ENCODE measurements at regions not wholly inside any gene's neighbourhood (a gene's known extent, or its start where the extent isn't known, plus 50 kb on each side); places are given as distances from the start of the nearest gene placed in this dataset.

GRCh38 chr6:106830930-106831329, 143.6 kb downstream of the CD24 start (continued):
- TF ChIP-seq RERE (CRISPR knock-in tag; IDR thresholded peaks at IDR 0.05; ENCODE audit: borderline replicate concordance) (no peak), ZNF589 (CRISPR knock-in tag; IDR thresholded peaks at IDR 0.05; ENCODE audit: low read depth) (no peak), ZNF197 (CRISPR knock-in tag; IDR thresholded peaks at IDR 0.05; ENCODE audit: low read depth) (0 out of 2 replicates have a peak, but pooled peaks have one; percentile 48), POLR2AphosphoS2 (IDR thresholded peaks at IDR 0.05; ENCODE audit: low read length) (no peak), SPI1 (IDR thresholded peaks at IDR 0.05; ENCODE audit: borderline replicate concordance, low read depth, low read length) (no peak), PATZ1 (CRISPR knock-in tag; IDR thresholded peaks at IDR 0.05; ENCODE audit: borderline replicate concordance) (no peak), CBX1 (IDR thresholded peaks at IDR 0.05; ENCODE audit: low read depth) (no peak), NFE2 (IDR thresholded peaks at IDR 0.05; ENCODE audit: low read depth) (no peak), ILK (tag; IDR thresholded peaks at IDR 0.05; ENCODE audit: borderline replicate concordance, low read depth) (no peak), BACH1 (tag; IDR thresholded peaks at IDR 0.05) (no peak), ZNF780A (CRISPR knock-in tag; IDR thresholded peaks at IDR 0.05) (no peak), ZNF140 (CRISPR knock-in tag; IDR thresholded peaks at IDR 0.05) (no peak), ZNF280A (IDR thresholded peaks at IDR 0.05; ENCODE audit: low read depth, partially characterized antibody) (no peak), GATA2 (CRISPR knock-in tag; IDR thresholded peaks at IDR 0.05) (no peak), STAT5B (CRISPR knock-in tag; IDR thresholded peaks at IDR 0.05) (no peak), ZFP30 (CRISPR knock-in tag; IDR thresholded peaks at IDR 0.05; ENCODE audit: borderline replicate concordance) (no peak), ZNF444 (CRISPR knock-in tag; IDR thresholded peaks at IDR 0.05) (no peak), HDAC3 (IDR thresholded peaks at IDR 0.05; ENCODE audit: borderline replicate concordance, partially characterized antibody) (no peak)

Data from K562 (cell line).